ENCODE measurements at regions not wholly inside any gene's neighbourhood (a gene's known extent, or its start where the extent isn't known, plus 50 kb on each side); places are given as distances from the start of the nearest gene placed in this dataset.
"Not testable (repeated sequence)": the region's sequence is repeated elsewhere in the genome, so short reads cannot be mapped to it uniquely, and the experiment has no call there.

DNA sequence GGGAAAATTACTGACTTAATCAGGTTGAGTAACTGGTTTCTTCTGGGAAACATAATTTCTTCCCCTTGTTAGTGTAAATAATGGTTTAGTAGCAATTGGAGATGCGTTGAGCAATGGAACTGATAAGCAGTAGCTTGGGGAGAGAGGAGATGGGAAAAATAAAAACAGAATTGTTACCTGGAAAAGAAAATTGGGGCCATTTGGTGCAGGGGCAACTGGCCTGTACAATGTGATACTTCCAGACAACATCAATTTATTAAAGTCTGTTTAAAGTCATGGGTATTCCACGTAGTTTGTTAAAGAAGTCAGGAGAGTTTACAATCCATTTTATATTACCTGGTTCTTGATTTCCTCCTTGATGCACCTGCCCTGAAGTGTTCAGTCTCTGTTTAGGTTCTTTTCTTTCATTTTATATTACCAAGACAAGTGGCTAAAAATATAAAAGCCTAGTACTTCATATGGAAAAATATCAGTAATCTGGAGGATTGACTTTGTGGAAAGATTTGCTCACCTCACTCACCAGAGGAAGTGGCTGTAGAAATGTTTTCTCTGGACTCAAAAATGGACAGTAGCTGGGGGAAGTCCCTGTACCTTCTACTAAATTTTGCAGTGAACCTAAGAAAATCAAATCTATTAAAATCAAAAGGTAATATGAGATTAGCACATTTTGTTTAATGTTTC lies 161.0 kb downstream of the DDX1 start:
- DNase-seq (ENCODE audit: low spot score) = no peak

DNA sequence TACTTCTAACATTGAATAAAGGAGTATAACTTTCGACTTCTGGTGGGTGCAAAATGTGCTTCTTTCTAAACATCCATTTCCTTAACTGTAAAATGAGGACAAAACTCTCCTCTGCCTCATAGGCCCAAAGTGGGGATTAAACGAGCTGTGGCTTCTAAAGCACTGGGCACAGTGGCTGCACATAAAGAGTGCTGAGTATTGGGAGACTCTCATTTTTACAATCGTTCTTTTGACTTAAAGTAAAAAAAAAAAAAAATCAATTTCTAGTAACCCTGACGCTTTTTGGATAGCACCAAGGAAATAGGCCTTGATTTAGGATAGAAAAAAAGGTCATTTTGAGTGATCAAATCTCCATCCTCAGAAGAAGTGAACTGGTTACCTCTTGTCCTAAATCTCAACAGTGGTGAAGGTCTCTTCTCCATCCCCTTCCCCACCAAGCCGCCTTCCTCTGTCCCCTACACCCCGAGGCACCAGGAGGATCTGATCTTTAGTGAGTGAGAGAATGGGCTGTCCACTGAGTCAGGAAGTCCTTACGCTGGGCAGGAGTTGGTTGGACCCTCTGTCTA lies 161.6 kb downstream of the DDX1 start:
- DNase-seq (ENCODE audit: low spot score) = no peak

DNA sequence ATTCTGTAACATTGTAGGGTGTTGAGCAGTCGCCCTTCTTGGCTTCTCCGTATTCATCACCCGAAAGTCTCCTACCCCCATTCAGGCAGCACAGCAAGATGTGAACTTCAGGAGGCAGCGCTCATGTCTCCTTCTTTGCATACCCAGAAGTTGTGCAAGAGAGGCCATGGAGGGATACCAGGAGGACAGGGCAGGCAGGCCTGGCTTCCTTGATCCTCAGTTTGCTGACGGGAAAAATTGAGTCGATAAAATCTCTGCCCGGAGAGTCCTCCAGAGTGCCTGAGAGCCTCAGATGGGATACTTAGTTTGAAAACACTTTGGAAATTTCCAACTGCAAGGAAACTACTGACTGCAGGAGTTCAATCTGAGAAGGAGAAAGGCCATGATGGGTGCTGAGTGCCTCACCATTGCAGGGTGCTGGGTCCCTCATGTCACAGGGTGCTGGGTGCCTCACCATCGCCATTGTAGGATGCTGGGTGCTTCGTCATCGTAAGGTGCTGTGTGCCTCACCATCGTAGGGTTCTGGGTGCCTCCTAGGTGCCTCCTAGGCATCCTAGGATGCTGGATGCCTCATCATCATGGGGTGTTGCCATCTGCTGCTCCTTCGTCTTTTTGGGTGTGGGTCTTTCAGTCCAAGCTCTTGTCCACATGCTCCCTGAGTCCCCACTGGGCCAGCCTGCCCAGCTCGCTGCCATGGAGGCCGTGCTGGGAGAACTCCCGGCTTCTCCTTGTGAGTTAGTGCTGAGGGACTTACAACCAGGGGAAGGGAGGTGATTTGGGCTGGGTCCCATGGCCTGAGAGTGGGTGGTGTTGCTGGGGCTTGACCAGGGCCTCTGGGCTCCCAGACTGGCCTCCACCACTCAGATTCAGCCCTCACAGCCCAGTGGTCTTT lies 162.4 kb downstream of the DDX1 start:
- DNase-seq (ENCODE audit: low spot score) = no peak

DNA sequence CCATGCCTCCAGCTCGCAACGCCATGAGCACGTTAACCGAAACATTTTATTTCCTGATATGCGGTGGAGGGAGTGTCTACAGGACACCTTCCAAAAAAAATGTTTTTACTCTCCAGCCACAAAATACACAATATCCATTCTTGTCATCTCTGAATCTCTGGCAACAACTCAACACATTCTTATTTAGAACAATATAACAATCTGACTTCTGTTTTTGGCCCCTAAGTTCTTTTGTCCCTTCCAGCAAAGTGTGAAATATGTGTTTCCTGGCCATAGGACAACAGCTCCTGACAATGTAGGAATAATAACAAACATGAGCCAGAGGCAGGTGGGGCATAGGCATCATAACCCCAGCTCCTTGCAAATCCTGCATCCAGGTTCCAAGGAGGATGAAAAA lies 163.0 kb downstream of the DDX1 start:
- DNase-seq (ENCODE audit: low spot score) = no peak

DNA sequence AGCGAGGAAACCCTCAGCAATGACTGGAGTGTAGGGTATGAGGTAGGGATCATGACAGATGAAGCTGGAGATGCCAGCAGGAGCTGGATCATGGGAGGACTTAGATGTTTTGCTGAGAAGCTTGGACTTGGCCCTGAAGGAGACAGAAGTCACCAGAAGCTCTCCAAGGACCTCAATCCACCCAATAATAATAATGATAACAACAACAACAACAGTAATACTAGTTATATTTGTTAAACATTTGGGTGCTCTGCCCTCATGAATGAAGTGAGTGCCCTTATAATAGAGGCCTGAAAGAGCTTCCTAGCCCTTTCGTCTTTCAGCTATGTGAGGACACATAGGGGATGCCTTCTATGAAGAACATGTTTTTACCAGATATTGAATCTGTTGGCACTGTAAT lies 163.9 kb downstream of the DDX1 start:
- no peak for DNase-seq (ENCODE audit: low spot score)

DNA sequence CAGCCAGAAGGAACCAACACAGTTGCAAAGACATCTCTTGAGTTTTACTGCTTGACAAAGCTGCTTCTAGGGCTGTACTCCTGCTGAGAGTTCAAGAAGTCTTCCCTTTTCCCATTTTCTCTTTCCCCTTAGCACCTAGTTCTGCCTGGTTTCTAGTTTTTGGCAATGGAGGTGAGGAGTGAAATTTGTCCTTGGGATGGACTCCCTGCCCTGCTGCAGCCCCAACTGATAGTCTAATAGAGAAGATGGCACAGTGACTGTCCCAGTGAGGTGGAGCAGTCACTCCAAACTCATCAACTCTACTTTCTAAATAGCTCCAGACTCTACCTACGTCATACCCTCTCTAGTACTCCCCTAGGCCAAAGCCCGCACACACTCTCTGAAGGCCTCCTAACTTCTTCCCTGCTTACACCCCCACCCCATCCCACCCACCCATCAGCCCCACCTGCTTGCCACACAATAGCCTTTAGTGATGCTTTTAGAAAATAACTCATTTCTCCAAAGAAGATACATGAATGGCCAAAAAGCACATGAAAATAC lies 164.4 kb downstream of the DDX1 start:
- DNase-seq (ENCODE audit: low spot score) = no peak

DNA sequence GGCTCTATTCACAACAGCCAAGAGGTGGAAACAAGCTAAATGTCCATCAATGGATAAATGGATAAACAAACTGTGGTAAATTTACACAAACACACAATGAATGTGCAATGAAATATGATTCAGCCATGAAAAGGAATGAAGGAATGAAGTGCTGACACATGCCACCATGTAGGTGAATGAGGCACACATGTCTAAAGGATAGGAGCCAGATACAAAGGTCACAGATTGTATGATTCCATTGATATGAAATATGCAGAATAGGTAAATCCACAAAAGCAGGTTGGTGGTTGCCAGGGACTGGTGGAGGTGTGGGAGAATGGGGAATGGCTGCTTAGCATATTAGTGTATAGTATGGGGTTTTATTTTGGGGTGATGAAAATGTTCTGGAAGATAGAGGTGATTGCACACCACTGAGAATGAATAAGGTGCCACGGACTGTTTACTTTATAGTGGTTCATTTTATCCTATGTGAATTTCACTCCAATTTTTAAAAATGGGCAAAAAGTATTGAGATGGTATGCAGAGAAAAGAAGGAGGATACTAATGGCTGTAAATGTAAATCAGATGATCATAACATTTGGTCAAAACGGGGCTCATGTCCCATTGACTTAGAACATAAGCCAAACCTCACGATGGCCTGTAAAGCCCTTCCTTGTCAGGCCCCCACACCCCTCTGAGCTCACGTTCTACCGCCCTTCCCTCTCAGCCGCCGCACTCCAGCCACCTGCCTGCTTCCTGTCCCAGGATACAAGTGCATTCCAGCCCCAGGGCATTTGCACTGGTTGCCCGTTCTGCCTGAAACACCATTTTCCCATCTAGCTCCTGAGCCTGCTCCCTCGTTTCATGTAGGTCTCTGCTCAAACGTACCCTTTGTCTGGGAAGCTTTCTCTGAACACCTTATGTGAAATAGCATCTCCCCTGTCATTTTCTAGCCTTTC lies 165.5 kb downstream of the DDX1 start:
- no peak for DNase-seq (ENCODE audit: low spot score)

DNA sequence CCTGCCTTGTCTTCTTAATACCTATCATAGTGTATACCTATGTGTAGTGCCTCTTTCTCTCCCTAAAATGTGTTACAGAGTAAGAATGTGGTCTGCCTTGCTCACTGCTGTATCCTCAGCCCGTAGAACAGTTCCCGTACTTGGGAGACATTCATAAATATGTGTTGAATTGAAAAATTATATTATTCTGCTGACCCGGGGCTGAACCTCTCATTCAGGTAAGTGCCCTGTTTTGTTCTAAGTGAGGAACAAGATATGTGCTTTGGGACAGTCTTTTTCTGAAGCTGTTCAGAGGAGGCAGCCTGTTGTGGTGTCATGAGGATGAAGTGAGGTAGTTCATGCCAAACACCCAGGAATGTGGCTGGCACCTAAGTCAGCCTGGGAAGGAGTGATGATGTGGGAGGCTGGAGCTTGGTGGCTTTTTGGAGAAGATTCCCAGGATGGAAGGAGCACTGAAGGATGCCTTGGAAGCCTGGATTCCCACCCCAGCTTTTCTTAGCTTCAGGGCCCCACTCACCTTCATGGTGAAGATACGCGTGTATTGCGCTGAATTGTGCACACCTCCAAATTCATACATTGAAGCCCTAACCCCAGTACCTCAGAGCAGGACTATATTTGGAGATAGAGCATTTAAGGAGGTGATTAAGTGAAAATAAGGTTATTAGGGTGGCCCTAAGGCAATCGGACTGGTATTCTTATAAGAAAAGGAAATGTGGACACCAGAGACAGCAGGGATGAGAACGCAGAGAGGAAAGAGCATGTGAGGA lies 166.3 kb downstream of the DDX1 start:
- no peak for DNase-seq (ENCODE audit: low spot score)

DNA sequence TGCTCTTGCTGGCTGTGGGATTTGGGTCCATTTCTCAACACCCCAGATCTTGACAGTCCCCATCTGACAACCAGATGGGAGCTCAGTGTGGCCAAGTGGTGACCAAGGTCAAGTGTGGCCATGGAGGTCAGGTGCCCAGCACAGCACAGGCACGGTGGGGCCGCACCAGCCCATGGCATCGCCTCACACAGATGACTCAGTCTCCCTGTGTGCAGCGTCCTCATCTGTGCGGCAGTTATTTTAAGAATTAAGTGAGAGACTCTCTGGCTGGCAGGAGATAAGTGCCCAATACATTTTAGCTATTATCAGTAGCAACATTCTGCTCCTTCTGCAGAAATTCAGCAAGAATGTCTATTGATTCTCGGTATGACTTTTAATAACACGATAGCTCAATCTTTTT lies 167.2 kb downstream of the DDX1 start:
- no peak for DNase-seq (ENCODE audit: low spot score)

DNA sequence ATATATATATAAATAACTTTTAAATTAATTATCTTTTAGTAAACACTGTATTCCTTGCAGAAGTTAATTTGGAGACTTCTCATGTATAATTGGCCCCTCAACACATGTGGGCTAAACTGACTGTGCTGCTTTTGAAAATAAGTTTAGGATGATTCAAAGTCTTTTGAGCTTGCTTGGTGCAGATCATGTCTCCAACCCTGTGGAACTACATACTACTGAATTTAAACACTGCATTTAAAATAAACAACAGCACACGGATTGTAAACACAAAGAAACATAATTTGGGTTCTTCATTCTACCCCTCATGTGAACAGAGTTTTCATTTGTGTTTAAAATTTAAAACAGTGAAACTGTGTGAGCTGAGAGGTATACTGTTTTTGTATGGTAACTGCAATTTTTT lies 167.7 kb downstream of the DDX1 start:
- no peak for DNase-seq (ENCODE audit: low spot score)

DNA sequence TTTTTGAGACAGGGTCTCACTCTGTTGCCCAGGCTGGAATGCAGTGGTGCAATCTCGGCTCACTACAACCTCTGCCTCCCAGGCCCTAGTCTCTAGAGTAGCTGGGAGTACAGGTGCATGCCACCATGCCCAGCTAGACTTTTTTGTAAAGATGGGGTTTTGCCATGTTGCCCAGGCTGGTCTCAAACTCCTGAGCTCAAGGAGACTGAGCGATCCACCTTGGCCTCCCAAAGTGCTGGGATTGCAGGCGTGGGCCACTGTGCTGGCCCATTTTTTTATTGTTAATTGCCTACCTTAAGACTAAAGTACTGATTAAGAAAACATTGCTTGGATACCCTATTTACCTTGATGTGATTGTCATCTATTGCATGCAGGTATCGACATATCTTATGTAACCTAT lies 168.1 kb downstream of the DDX1 start:
- DNase-seq (ENCODE audit: low spot score) = not testable (repeated sequence)

DNA sequence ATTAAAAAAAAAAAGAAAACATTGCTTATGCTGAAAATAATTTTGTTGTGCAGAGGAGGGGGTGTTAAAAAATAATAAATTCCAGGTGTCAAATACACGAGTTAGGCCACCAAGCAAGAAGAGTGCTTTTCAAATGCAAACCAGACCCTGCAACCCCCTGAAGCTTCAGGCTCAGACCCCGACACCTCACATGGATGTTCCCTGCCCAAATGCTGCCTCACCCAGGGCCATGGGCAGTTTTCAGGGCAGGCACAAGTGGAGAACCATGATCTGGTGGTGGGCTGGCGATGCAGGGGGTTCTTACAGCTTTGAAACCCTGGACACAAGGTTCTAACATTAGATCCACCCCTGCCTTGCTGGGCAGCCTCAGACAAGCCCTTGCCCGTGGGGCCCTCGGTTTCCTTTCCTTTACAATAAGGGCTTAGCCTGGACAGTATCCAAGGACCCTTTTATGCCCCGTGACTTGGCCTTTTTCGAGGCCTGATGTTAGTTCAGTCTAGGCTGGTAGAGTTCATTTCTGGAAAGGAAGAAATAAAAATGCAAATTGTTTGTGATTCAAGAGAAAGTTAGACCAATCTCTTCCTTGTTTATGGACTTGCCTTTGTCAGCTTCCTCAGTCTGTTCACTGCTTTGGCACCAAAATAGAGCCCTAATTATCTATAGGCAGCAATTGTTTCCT lies 168.7 kb downstream of the DDX1 start:
- DNase-seq (ENCODE audit: low spot score) = no peak

DNA sequence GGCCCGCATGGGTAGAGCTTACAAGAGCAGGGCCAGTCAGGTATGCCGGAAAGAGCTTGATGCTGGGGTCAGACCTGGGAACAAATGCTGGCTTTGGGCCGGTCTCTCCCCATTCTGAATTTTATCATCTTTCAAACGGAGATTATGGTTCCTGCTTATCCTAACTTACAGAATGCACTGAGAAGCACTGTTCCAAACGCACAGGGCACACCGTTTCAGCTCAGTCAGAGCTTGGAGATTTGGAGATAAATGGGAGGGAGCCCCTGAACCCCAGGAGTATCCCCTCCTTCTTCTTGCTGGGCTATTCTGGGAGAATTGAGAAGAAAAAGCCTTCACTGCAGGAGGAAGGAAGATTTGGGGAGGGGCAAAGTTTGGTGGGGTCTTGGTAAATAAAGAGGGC lies 169.4 kb downstream of the DDX1 start:
- DNase-seq (ENCODE audit: low spot score) = no peak

DNA sequence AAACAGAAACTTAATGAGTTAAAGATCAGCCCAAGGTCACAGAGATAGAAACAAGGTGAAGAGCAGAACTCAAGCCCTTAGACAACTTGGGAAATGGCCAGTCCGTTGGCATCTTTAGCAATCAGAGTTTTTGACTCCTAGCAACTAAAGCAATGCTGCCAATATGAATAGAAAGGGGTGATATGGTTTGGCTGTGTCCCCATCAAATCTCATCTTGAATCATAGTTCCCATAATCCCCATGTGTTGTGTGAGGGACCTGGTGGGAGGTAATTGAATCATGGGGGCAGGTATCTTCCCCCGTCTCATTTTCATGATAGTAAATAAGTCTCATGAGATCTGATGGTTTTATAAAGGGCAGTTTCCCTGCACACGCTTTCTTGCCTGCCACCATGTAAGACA lies 170.2 kb downstream of the DDX1 start:
- DNase-seq (ENCODE audit: low spot score) = no peak

DNA sequence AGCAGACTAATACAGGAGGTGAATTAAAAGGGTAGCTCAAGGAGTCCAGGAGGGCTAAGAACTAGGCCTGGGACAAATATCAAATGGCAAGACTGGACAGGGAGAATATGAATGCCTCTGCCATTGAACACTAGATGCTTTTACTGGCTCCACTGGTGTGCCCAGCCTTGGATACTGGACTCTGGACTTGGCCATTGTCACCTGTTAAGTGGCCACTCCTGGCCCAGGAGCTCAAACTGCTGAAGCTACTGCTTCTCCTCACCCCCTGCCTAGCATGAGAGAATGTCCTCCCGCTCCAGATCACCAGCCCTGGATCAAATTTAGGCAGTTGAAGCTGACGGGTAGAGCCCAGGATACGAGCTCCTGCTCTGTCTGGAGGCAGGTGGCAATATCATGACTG lies 170.8 kb downstream of the DDX1 start:
- no peak for DNase-seq (ENCODE audit: low spot score)

DNA sequence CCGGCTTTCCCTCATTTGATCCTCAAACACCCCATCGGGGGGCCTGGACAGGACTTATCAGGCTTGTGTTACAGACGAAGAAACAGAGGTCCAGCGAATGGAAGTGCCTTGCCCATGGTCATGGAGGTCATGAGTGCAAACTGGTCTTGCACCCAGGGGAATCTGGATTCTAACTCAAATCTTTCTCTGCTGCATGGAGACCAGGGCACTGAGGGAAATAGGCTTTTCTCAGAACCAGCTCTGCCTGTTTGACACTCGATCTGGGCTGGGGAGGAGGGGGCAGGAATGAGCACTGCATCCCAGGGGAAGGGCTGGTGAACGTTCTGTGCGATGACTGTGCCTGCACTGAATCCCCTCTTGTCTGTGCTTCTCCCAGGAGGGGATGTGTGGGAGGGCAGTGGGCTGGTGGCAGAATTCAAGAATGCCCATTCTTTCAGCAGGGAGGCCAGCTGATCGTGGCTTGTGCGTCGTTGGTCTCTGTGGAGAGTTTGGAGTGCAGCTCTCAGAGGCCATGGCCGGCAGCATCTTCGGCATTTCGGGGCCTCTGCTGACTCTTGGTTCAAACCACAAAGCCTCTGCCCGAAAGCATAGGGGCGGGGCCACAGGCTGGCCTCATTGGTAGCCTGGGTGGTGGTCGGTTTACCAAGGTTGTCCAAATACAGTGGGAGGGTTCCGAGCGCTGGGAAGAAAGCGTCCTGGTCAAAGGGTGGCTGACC lies 171.6 kb downstream of the DDX1 start:
- DNase-seq (ENCODE audit: low spot score) = no peak

DNA sequence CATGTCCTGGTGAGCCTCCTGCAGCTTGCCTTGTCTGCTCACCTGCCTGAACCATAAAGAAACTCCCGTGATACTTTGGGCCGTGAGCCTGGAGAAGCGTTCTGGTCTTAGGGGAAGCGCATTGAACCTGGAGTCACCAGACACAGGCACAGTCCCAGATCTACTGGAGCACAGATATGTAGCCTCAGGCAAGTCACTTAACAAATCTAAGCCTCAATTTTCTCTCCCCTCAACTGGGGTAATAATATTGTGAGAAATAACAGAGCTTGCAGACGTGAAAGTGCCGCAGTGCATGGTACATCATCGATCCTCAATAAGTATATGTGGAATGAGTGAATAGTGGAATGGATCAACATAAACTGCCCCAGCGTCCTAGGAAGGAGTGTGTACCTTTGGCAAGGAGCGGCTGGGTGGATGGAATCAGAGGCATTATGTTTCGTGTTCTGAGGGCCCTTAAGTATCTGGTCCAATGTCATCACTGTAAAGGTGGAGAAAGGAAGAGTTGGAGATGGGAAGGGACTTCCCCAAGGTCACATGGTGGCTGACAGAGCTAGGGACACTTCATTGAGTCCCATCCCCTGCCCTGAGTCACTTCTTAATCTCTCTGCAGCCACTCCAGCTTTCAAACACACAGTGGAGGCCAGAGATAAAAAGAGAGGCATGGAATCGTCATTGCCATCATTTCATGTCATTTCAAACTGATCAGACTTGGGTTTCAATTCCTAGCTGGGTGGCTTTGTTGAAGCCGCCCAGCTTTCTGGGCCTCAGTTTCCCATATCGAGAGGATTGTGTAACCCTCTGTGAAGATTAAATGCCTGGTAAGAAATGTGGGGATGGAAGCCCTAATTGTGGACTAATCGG lies 172.4 kb downstream of the DDX1 start:
- DNase-seq (ENCODE audit: low spot score) = no peak

DNA sequence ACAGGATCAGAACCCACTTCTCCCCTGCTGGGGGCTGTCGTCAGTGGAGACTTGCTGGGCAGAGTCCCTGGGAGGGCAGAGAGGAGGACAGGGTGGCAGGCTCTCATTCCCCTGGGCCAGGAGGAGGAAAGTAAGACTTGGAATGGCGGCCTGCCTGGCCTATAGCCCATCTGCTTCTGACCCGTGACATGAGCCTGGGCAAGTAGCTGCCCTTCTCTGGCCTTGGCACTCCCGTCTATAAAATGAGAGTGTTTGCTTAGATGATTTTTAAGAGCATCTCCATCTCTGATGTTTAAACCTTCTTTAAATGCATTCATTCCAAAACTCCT lies 173.0 kb downstream of the DDX1 start:
- DNase-seq (ENCODE audit: low spot score) = no peak

DNA sequence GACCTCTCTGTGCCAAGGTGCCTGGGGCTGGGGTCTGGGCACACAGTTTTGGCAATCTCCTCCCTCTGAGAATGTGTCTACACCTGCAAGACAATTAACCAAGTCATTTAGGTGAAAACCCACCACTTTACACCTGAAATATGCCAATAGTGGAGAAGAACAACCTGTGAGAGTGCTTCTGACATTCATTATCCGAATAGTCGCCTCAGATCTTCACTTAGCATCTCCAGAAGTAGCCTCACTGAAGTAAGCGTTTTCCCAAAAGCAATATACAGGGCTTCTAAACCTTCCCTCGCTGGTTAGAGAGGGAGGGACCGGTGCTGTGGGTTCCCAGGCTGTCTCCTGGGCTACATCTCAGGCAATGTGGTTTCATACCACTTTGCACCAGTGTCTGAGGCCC lies 173.5 kb downstream of the DDX1 start:
- DNase-seq (ENCODE audit: low spot score) = no peak
